HFFc6 (cell line): ENCODE measurements at regions not wholly inside any gene's neighbourhood (a gene's known extent, or its start where the extent isn't known, plus 50 kb on each side); places are given as distances from the start of the nearest gene placed in this dataset.

Experiments used
- DNase-seq: peaks from one replicate; pipeline ENCODE4 v3.0.0-alpha.2; 2018
- H3K27ac Mint-ChIP-seq: 2 replicates; pipeline ENCODE4 v1.8.0; 2020; ENCODE audit warnings: mild to moderate bottlenecking, mixed read lengths
- H3K27me3 Mint-ChIP-seq: 2 replicates; pipeline ENCODE4 v1.8.0; 2021; ENCODE audit warnings: mild to moderate bottlenecking, moderate library complexity, mixed read lengths; ENCODE audit not compliant: insufficient read depth
- H3K36me3 Mint-ChIP-seq: 2 replicates; pipeline ENCODE4 v1.8.0; 2021; ENCODE audit warnings: low read depth, mixed read lengths
- H3K4me1 Mint-ChIP-seq: 2 replicates; pipeline ENCODE4 v1.8.0; 2020; ENCODE audit warnings: low read depth, mixed read lengths
- H3K4me3 Mint-ChIP-seq: 2 replicates; pipeline ENCODE4 v1.8.0; 2020; ENCODE audit warnings: mild to moderate bottlenecking, moderate library complexity, mixed read lengths
- H3K9me3 Mint-ChIP-seq: 2 replicates; pipeline ENCODE4 v1.8.0; 2020; ENCODE audit warnings: mild to moderate bottlenecking, mixed read lengths
- TF ChIP-seq, protein P1 (sequence below): fragments of 200-600 bp; sonication (generic); IDR thresholded peaks from 2 replicates; pipeline ENCODE4 v1.5.0; 2021; ENCODE audit warnings: antibody characterized with exemption, mild to moderate bottlenecking

DNA sequence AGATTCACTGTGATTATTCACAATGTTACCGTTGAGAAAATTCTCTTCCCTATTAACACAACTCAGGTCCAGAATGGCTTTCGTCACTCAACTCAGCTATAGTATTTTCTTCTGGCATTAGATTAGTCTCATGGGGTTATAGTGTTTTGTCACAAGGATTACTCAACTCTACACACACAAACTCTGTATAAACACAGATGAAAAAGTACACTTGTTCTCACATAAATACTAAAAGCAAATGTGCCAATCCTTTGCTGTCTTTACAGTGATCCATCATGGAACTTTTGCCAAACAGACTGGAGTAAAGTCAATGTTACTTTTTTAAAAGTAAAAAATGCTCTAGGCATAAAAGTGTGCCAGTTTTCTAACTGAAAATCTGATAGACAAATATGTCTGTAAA is 267.6 kb downstream of the RBM43 start:
- peaks cover 10% of the 10 kb centered on the region; the same call in 1 of the 2 replicates for H3K36me3 Mint-ChIP-seq
- H3K4me1 Mint-ChIP-seq, result peaks cover 6% of the 10 kb centered on the region; the same call in 1 of the 2 replicates
- no peak overlapping the region for H3K27ac Mint-ChIP-seq
- TF ChIP-seq, protein P1, sequence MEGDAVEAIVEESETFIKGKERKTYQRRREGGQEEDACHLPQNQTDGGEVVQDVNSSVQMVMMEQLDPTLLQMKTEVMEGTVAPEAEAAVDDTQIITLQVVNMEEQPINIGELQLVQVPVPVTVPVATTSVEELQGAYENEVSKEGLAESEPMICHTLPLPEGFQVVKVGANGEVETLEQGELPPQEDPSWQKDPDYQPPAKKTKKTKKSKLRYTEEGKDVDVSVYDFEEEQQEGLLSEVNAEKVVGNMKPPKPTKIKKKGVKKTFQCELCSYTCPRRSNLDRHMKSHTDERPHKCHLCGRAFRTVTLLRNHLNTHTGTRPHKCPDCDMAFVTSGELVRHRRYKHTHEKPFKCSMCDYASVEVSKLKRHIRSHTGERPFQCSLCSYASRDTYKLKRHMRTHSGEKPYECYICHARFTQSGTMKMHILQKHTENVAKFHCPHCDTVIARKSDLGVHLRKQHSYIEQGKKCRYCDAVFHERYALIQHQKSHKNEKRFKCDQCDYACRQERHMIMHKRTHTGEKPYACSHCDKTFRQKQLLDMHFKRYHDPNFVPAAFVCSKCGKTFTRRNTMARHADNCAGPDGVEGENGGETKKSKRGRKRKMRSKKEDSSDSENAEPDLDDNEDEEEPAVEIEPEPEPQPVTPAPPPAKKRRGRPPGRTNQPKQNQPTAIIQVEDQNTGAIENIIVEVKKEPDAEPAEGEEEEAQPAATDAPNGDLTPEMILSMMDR, result no peak
- no peak overlapping the region for H3K4me3 Mint-ChIP-seq
- no peaks in the 10 kb centered on the region for H3K27me3 Mint-ChIP-seq
- H3K9me3 Mint-ChIP-seq, result peaks cover 19% of the 10 kb centered on the region
- no peak for DNase-seq

DNA sequence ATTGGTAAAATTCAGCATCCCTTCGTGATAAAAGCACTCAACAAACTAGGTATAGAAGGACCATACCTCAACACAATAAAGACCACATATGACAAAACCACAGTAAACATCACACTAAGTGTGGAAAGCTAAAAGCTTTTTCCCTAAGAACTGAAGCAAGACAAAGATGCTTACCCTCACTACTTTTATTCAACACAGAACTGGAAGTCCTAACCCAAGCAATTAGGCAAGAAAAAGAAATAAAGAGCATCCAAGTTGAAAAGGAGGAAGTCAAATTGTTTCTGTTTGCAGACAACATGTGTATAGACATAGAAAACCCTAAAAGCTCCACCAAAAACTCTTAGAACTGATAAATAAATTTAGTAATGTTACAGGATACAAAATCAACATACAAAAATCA is 271.7 kb downstream of the RBM43 start:
- H3K9me3 Mint-ChIP-seq, result peaks cover 30% of the 10 kb centered on the region
- no peak overlapping the region for H3K27ac Mint-ChIP-seq
- H3K4me3 Mint-ChIP-seq, result no peak overlapping the region
- peaks cover 13% of the 10 kb centered on the region; the same call in 1 of the 2 replicates for H3K36me3 Mint-ChIP-seq
- TF ChIP-seq, protein P1, result no peak
- no peaks in the 10 kb centered on the region for H3K4me1 Mint-ChIP-seq
- DNase-seq, result no peak
- H3K27me3 Mint-ChIP-seq, result peaks cover 2% of the 10 kb centered on the region; the same call in 1 of the 2 replicates

DNA sequence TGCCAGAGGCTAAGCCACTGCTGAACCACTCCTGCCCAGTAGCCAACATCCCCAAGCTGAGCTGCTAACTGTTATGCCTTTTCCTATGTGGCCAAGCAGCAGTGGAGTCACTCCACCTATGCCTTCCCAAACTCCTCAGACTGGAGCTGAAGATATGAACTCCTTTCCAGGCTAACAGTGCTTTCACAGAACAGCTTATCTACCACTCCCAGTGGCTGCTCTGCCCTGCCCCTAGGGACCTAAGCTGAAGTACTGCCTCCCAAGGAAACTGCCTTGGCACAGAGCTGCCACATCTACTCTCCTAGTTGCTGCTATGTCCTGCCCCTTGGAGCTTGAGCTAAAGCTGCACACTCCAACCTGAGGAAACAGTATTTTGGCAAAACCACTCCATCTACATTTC is 275.9 kb downstream of the RBM43 start:
- H3K4me3 Mint-ChIP-seq, result no peak overlapping the region
- H3K36me3 Mint-ChIP-seq, result peaks cover 13% of the 10 kb centered on the region; the same call in 1 of the 2 replicates
- H3K27me3 Mint-ChIP-seq, result peaks cover 2% of the 10 kb centered on the region; the same call in 1 of the 2 replicates
- no peak overlapping the region for H3K27ac Mint-ChIP-seq
- DNase-seq, result no peak
- peaks cover 11% of the 10 kb centered on the region; the same call in 1 of the 2 replicates for H3K4me1 Mint-ChIP-seq
- TF ChIP-seq, protein P1, result no peak
- H3K9me3 Mint-ChIP-seq, result peaks cover 26% of the 10 kb centered on the region

DNA sequence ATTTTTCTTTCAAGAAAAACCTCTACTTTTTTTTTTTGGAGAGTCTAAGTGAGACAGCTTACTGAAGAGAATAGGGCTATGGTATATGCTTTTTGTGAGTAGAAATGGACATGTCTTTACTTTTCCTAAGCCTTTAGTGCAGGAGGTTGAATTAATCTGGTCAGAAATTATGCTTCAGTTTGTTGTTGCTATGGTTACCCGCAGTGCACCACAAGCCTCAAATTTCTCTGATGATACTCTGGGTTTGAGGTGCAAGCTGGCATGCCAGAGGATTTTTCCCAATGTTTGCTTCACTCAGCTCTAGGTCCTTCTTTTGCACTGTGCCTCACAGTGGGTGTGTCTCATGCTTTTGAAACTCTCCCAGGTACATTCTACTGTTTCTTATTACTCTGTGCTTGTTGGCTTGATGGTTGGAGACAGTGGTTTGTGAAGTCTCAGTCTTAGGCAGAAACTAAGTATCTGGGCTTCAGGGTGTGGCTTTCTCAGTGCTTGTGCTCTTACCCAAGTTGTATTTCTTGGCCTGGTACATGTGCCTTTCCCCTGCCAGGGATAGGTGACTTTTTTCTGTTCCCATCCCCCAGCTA is 278.3 kb downstream of the RBM43 start:
- DNase-seq, result no peak
- TF ChIP-seq, protein P1, result no peak
- Mint-ChIP-seq H3K4me1 (peaks cover 11% of the 10 kb centered on the region; the same call in 1 of the 2 replicates), H3K36me3 (no peaks in the 10 kb centered on the region; the same call in 1 of the 2 replicates), H3K27me3 (peaks cover 2% of the 10 kb centered on the region; the same call in 1 of the 2 replicates), H3K9me3 (peaks cover 9% of the 10 kb centered on the region; the same call in 1 of the 2 replicates), H3K27ac (no peak overlapping the region), H3K4me3 (no peak overlapping the region)

DNA sequence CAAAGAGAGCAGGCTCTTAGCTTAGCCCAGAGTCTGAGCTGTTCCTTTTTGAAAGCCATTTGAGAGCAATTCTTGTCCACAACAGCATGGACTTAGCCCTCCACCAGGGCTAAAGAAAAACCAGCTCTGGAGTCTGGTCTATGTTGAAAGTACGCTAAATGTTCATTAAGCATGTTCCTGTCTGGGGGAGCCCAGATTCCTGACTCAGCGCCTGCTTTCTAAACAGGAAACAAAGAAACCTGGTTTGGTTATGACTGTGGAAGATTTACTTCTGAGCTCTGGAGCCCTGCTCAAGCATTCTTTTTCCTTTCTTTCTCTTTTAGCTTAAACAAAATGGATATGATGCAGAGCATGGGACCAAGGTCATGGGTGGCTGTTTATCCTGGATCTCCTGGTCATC is 279.8 kb downstream of the RBM43 start:
- no peak for DNase-seq
- Mint-ChIP-seq H3K27ac (no peak overlapping the region), H3K27me3 (peaks cover 2% of the 10 kb centered on the region; the same call in 1 of the 2 replicates)

More for the DNA sequence above, 279.8 kb downstream of the RBM43 start:
- TF ChIP-seq, protein P1, result no peak
- H3K4me1 Mint-ChIP-seq, result peaks cover 11% of the 10 kb centered on the region; the same call in 1 of the 2 replicates
- H3K36me3 Mint-ChIP-seq, result no peaks in the 10 kb centered on the region
- peaks cover 4% of the 10 kb centered on the region; the same call in 1 of the 2 replicates for H3K9me3 Mint-ChIP-seq
- H3K4me3 Mint-ChIP-seq, result no peak overlapping the region
